ENCODE measurements at regions not wholly inside any gene's neighbourhood (a gene's known extent, or its start where the extent isn't known, plus 50 kb on each side); places are given as distances from the start of the nearest gene placed in this dataset.
"Not testable (repeated sequence)": the region's sequence is repeated elsewhere in the genome, so short reads cannot be mapped to it uniquely, and the experiment has no call there.

- FAIRE-seq, result peak; percentile 69
- DNase-seq (ENCODE audit: insufficient read length, low spot score), result peak; percentile 89
- no peak for TF ChIP-seq POLR2AphosphoS5 (IDR thresholded peaks at IDR 0.05; ENCODE audit: low read depth, low read length)
- no peak for TF ChIP-seq SPI1 (IDR thresholded peaks at IDR 0.05; ENCODE audit: low read depth, low read length)
- TF ChIP-seq POLR2A (IDR thresholded peaks at IDR 0.05; ENCODE audit: low read depth, low read length), result no peak
- TF ChIP-seq TAF1 (IDR thresholded peaks at IDR 0.05; ENCODE audit: low read depth, low read length), result no peak
- TF ChIP-seq POU2F2 (IDR thresholded peaks at IDR 0.05; ENCODE audit: low read depth, low read length), result no peak
- no peak for TF ChIP-seq PAX5 (IDR thresholded peaks at IDR 0.05; ENCODE audit: insufficient read depth, low read length, severe bottlenecking)
Measured at GRCh38 chr7:66557214-66558200, 71.2 kb upstream of the KCTD7 start.

DNA sequence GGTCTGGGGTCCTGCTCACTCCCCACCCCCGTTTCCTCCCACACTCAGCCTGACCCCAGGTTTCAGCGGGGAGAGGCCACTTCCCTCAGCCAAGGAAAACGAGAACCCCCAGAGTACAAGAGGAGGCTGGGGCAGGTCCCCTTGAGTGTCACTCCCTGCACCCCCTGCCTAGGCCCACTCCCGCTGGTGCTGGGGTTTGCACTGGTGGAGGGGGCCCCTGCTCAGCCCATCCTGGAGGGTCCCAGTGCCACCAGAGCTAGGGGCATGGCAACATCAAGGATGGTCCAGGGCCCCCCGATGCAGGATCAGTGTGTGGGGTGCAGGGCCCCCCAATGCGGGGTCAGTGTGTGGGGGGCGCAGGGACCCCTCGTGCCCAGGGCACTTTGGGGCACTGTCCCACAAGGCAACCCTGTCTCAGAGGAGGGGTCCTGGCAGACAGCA lies 70.5 kb upstream of the KCTD7 start:
- no peak for FAIRE-seq
- no peak for DNase-seq (ENCODE audit: insufficient read length, low spot score)
- TF ChIP-seq POU2F2 (IDR thresholded peaks at IDR 0.05; ENCODE audit: low read depth, low read length), result no peak
- TF ChIP-seq PAX5 (IDR thresholded peaks at IDR 0.05; ENCODE audit: insufficient read depth, low read length, severe bottlenecking), result no peak
- TF ChIP-seq POLR2A (IDR thresholded peaks at IDR 0.05; ENCODE audit: low read depth, low read length), result no peak
- TF ChIP-seq SPI1 (IDR thresholded peaks at IDR 0.05; ENCODE audit: low read depth, low read length), result no peak
- TF ChIP-seq TAF1 (IDR thresholded peaks at IDR 0.05; ENCODE audit: low read depth, low read length), result no peak

DNA sequence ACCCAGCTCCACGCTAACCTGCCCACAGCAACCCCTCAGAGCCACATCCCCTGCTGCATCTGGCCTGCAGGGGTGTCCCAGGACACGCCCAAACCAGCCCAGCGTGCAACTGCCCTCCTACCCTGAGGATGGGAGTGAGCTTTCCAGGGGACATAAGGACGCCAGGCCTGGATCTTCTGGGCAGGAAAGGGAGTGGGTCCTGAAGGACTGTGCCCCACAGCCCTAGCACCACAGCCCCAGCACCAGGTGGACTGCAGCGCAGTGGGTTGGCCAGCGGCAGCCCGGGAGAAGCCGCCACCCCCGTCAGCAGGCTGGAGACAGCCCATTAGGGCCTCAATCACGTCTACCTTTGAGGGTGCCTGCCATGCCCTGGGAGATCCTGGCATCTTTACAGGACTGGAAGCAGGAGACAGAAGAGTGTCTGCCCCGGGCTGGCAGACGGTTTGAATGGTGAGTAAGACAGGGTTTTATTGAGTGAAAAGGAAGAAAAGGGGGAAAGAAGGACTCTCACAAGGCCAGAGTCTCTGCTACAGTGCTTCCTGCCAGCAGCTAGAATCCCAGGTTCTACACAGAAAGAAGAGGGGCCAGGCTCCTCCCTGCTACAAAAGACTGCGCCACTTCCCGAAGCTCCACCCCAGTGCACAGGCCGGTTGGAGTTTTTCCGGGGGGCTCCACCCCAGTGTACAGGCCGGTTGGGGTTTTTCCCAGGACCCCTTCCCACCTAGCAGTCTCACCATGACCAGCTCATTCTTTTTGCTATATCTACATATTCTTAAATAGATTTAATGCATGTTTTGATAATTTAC lies 69.8 kb upstream of the KCTD7 start:
- DNase-seq (ENCODE audit: insufficient read length, low spot score), result no peak
- FAIRE-seq, result no peak
- TF ChIP-seq POLR2A (IDR thresholded peaks at IDR 0.05; ENCODE audit: low read depth, low read length) (no peak), POLR2AphosphoS5 (IDR thresholded peaks at IDR 0.05; ENCODE audit: low read depth, low read length) (no peak), POU2F2 (IDR thresholded peaks at IDR 0.05; ENCODE audit: low read depth, low read length) (no peak), PAX5 (IDR thresholded peaks at IDR 0.05; ENCODE audit: insufficient read depth, low read length, severe bottlenecking) (no peak), SPI1 (IDR thresholded peaks at IDR 0.05; ENCODE audit: low read depth, low read length) (no peak), TAF1 (IDR thresholded peaks at IDR 0.05; ENCODE audit: low read depth, low read length) (no peak)

GRCh38 chr7:66564045-66564444 lies 64.6 kb upstream of the KCTD7 start:
- no peak for DNase-seq (ENCODE audit: insufficient read length, low spot score)
- TF ChIP-seq POLR2A (IDR thresholded peaks at IDR 0.05; ENCODE audit: low read depth, low read length) (no peak), PAX5 (IDR thresholded peaks at IDR 0.05; ENCODE audit: insufficient read depth, low read length, severe bottlenecking) (no peak), TAF1 (IDR thresholded peaks at IDR 0.05; ENCODE audit: low read depth, low read length) (no peak), SPI1 (IDR thresholded peaks at IDR 0.05; ENCODE audit: low read depth, low read length) (no peak), POLR2AphosphoS5 (IDR thresholded peaks at IDR 0.05; ENCODE audit: low read depth, low read length) (no peak), POU2F2 (IDR thresholded peaks at IDR 0.05; ENCODE audit: low read depth, low read length) (no peak)
- no peak for FAIRE-seq

GRCh38 chr7:66570179-66570578 lies 58.5 kb upstream of the KCTD7 start:
- not testable (repeated sequence) for FAIRE-seq

GRCh38 chr7:66571568-66571967 lies 57.1 kb upstream of the KCTD7 start:
- DNase-seq (ENCODE audit: insufficient read length, low spot score), result no peak
- TF ChIP-seq PAX5 (IDR thresholded peaks at IDR 0.05; ENCODE audit: insufficient read depth, low read length, severe bottlenecking) (no peak), POLR2A (IDR thresholded peaks at IDR 0.05; ENCODE audit: low read depth, low read length) (no peak), POLR2AphosphoS5 (IDR thresholded peaks at IDR 0.05; ENCODE audit: low read depth, low read length) (no peak), TAF1 (IDR thresholded peaks at IDR 0.05; ENCODE audit: low read depth, low read length) (no peak), POU2F2 (IDR thresholded peaks at IDR 0.05; ENCODE audit: low read depth, low read length) (no peak), SPI1 (IDR thresholded peaks at IDR 0.05; ENCODE audit: low read depth, low read length) (no peak)
- no peak for FAIRE-seq

More at GRCh38 chr7:66570179-66570578, 58.5 kb upstream of the KCTD7 start:
- not testable (repeated sequence) for DNase-seq (ENCODE audit: insufficient read length, low spot score)

DNA sequence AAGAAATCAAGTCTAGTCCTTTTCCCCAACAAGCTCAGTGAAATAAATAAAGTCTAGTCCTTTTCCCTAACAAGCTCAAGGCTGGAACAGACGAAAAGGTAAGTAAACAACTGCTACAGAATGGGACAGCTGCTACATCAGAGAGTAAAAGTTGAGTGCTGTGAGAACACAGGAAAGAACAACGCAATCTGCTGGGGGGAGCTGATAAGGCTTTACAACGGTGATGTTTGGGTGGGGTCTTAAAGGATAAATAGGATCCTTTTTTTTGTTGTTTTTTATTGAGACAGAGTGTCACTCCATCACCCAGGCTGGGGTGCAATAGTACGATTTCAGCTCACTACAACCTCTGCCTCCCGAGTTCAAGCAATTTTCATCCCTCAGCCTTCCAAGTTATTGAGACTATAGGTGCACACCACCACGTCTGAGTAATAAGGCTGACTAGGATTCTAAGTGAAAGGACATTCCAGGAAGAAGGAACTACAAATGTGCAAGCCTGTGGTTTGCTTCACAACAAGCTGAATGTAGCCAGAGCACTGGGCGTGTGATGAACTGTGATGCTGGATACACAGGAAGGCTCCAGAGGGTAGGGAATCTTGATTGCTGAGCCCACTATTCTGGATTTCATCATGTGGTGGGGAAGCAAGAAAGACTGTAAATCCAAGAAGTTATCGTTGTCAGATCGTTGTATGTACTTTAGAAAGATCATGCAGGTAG lies 54.7 kb upstream of the KCTD7 start:
- DNase-seq (ENCODE audit: insufficient read length, low spot score); FAIRE-seq: not testable (repeated sequence)

GRCh38 chr7:66574768-66575167 lies 53.9 kb upstream of the KCTD7 start:
- FAIRE-seq; DNase-seq (ENCODE audit: insufficient read length, low spot score): not testable (repeated sequence)

DNA sequence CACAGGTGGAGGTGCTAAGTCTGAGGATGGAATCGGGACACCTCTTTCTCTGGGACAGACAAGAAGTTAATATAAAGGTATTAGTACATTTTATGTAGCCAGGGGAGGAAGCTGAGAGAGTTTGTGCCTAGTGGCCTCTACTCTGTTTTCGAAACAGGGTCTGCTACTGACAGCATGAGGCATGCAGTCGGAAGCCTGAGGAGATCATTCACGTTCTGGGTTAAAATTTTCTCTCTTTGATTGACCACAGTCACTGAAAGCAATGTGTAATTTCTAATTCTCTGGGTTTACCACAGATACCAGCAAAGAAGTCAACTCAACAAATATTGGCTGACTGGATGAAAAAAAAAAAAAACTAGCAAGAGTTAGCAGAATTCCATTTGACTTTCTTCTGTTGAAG lies 53.3 kb upstream of the KCTD7 start:
- TF ChIP-seq POLR2AphosphoS5 (IDR thresholded peaks at IDR 0.05; ENCODE audit: low read depth, low read length) (no peak), TAF1 (IDR thresholded peaks at IDR 0.05; ENCODE audit: low read depth, low read length) (no peak), PAX5 (IDR thresholded peaks at IDR 0.05; ENCODE audit: insufficient read depth, low read length, severe bottlenecking) (no peak), POU2F2 (IDR thresholded peaks at IDR 0.05; ENCODE audit: low read depth, low read length) (no peak), SPI1 (IDR thresholded peaks at IDR 0.05; ENCODE audit: low read depth, low read length) (no peak), POLR2A (IDR thresholded peaks at IDR 0.05; ENCODE audit: low read depth, low read length) (no peak)
- FAIRE-seq (no peak), DNase-seq (ENCODE audit: insufficient read length, low spot score) (no peak)

All from GM12891 (cell line).